Mucosa of descending colon (tissue), 3 donors: ENCODE measurements at regions not wholly inside any gene's neighbourhood (a gene's known extent, or its start where the extent isn't known, plus 50 kb on each side); places are given as distances from the start of the nearest gene placed in this dataset.

ENCODE experiments used
- ATAC-seq: fragments of 200-7000 bp; cut with Tn5 transposase; one replicate; pipeline ENCODE4 v1.9.1; 2020; ENCODE audit warnings: mild to moderate bottlenecking, moderate library complexity
- DNase-seq, 3 donors: peaks; one replicate each; pipeline ENCODE4 v3.0.0-alpha.2; 2020
- H3K36me3 ChIP-seq: fragments of 200-600 bp; one replicate; pipeline ENCODE4 v1.8.0; 2021; ENCODE audit warnings: low read depth, mild to moderate bottlenecking
- H3K4me1 ChIP-seq: fragments of 200-600 bp; one replicate; pipeline ENCODE4 v1.8.0; 2021; ENCODE audit warnings: low read depth, mild to moderate bottlenecking
- H3K4me3 ChIP-seq: fragments of 200-600 bp; one replicate; pipeline ENCODE4 v1.8.0; 2021; ENCODE audit warnings: mild to moderate bottlenecking
- H3K9me3 ChIP-seq: fragments of 200-600 bp; one replicate; pipeline ENCODE4 v1.8.0; 2021; ENCODE audit warnings: mild to moderate bottlenecking
- CTCF ChIP-seq: fragments of 200-600 bp; IDR thresholded peaks from one replicate; pipeline ENCODE4 v1.8.0; 2022; ENCODE audit warnings: antibody characterized with exemption, mild to moderate bottlenecking
- intact Hi-C, 2 donors: fragments of 100-400 bp; cut with DNase I in 1 of 2; cut with micrococcal nuclease in 1 of 2; formaldehyde crosslinking; loops; one replicate each; pipeline versions ENCODE4 v1.11.0 to v1.11.1; 2022; cut with DNase I, micrococcal nuclease
- donor health status: DM: no; HTN: no; CAD: no; lungs with moderate emphysema.
- donor health status: DM: no; HTN: no; CAD: no.
- donor health status: DM: no; HTN: yes; CAD: no.

- no peak for DNase-seq
- no peak for ATAC-seq
- TF ChIP-seq CTCF, result no peak
- no peak overlapping the region for H3K4me3 ChIP-seq
- H3K4me1 ChIP-seq, result no peaks in the 10 kb centered on the region
- H3K36me3 ChIP-seq, result no peaks in the 10 kb centered on the region
- H3K9me3 ChIP-seq, result no peaks in the 10 kb centered on the region
- intact Hi-C loops, result no loop called here
Observed at GRCh38 chr3:6113338-6113737, 747.6 kb upstream of the GRM7 start.

- no peak for ATAC-seq
- DNase-seq, result no peak
- Histone ChIP-seq H3K4me3 (no peak overlapping the region), H3K9me3 (no peaks in the 10 kb centered on the region), H3K4me1 (no peaks in the 10 kb centered on the region), H3K36me3 (no peaks in the 10 kb centered on the region)
- no peak for TF ChIP-seq CTCF
- intact Hi-C loops, result no loop called here
Observed at GRCh38 chr3:6119367-6119766, 741.5 kb upstream of the GRM7 start.

GRCh38 chr3:6120786-6121185 lies 740.1 kb upstream of the GRM7 start:
- Histone ChIP-seq H3K4me1 (no peaks in the 10 kb centered on the region), H3K4me3 (no peak overlapping the region), H3K36me3 (no peaks in the 10 kb centered on the region), H3K9me3 (no peaks in the 10 kb centered on the region)
- TF ChIP-seq CTCF, result no peak
- intact Hi-C loops, result no loop called here
- no peak for ATAC-seq
- no peak for DNase-seq

- intact Hi-C loops, result no loop called here
- no peak overlapping the region for H3K4me3 ChIP-seq
- no peaks in the 10 kb centered on the region for H3K4me1 ChIP-seq
- DNase-seq (no peak), ATAC-seq (no peak)
- no peaks in the 10 kb centered on the region for H3K36me3 ChIP-seq
- TF ChIP-seq CTCF, result no peak
- no peaks in the 10 kb centered on the region for H3K9me3 ChIP-seq
Observed at GRCh38 chr3:6124875-6125274, 736.0 kb upstream of the GRM7 start.

GRCh38 chr3:6125520-6125919 lies 735.4 kb upstream of the GRM7 start:
- H3K36me3 ChIP-seq, result no peaks in the 10 kb centered on the region
- no peak for DNase-seq
- no peak for TF ChIP-seq CTCF
- H3K4me1 ChIP-seq, result no peaks in the 10 kb centered on the region
- H3K4me3 ChIP-seq, result no peak overlapping the region
- intact Hi-C loops, result no loop called here
- no peaks in the 10 kb centered on the region for H3K9me3 ChIP-seq
- no peak for ATAC-seq

GRCh38 chr3:6132684-6133432 lies 728.1 kb upstream of the GRM7 start:
- ATAC-seq, result no peak

More at GRCh38 chr3:6132684-6133432, 728.1 kb upstream of the GRM7 start:
- Histone ChIP-seq H3K4me1 (no peaks in the 10 kb centered on the region), H3K36me3 (no peaks in the 10 kb centered on the region), H3K9me3 (no peaks in the 10 kb centered on the region), H3K4me3 (no peak overlapping the region)
- intact Hi-C loops, result no loop called here
- DNase-seq, result no peak
- no peak for TF ChIP-seq CTCF
